ENCODE measurements at regions not wholly inside any gene's neighbourhood (a gene's known extent, or its start where the extent isn't known, plus 50 kb on each side); places are given as distances from the start of the nearest gene placed in this dataset.

DNA sequence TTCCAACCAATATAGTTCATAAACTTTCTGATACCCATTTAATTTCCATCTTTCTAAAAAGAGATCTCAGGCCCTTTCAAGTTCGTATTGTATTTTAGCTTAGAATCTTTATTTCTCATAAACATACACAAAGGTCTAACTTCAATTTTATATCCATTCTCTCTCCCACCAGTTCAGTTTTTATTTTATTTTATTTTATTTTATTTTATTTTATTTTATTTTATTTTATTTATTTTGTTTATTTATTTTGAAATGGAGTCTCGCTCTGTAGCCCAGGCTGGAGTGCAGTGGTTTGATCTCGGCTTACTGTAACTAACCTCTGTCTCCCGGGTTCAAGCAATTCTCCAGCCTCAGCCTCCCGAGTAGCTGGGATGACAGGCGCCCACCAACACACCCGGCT lies 552.8 kb downstream of the SLITRK5 start:
- Mint-ChIP-seq H3K36me3 (ENCODE audit: low read depth) (no peaks in the 10 kb centered on the region), H3K4me3 (no peak overlapping the region), H3K27me3 (ENCODE audit: low read depth, poor library complexity) (no peaks in the 10 kb centered on the region), H3K4me1 (no peaks in the 10 kb centered on the region), H3K9me3 (no peaks in the 10 kb centered on the region), H3K27ac (no peak overlapping the region)
- TF ChIP-seq, protein P1, sequence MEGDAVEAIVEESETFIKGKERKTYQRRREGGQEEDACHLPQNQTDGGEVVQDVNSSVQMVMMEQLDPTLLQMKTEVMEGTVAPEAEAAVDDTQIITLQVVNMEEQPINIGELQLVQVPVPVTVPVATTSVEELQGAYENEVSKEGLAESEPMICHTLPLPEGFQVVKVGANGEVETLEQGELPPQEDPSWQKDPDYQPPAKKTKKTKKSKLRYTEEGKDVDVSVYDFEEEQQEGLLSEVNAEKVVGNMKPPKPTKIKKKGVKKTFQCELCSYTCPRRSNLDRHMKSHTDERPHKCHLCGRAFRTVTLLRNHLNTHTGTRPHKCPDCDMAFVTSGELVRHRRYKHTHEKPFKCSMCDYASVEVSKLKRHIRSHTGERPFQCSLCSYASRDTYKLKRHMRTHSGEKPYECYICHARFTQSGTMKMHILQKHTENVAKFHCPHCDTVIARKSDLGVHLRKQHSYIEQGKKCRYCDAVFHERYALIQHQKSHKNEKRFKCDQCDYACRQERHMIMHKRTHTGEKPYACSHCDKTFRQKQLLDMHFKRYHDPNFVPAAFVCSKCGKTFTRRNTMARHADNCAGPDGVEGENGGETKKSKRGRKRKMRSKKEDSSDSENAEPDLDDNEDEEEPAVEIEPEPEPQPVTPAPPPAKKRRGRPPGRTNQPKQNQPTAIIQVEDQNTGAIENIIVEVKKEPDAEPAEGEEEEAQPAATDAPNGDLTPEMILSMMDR (IDR thresholded peaks at IDR 0.05): no peak
- DNase-seq: no peak

DNA sequence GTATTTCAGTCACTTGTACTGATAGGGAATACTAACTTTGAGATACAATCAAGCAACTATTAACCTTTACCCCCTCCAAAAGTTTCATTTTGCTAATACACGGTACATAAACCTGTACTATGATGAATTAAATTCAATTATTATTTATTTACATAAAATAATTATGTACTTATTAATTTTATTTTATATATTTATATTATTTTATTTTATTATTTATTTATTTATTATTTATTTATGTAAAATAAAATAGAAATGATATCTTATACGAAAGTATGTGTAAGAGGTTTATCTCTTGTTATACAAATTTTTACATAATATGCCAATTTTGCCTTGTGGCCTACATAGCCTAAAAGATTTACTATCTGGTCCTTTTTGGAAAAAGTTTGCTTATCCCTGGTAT lies 564.3 kb downstream of the SLITRK5 start:
- Mint-ChIP-seq H3K27me3 (ENCODE audit: low read depth, poor library complexity) (peaks cover 4% of the 10 kb centered on the region), H3K9me3 (no peaks in the 10 kb centered on the region), H3K27ac (no peak overlapping the region), H3K4me1 (no peaks in the 10 kb centered on the region), H3K4me3 (no peak overlapping the region), H3K36me3 (ENCODE audit: low read depth) (no peaks in the 10 kb centered on the region)
- TF ChIP-seq, protein P1 (IDR thresholded peaks at IDR 0.05): no peak
- no peak for DNase-seq

DNA sequence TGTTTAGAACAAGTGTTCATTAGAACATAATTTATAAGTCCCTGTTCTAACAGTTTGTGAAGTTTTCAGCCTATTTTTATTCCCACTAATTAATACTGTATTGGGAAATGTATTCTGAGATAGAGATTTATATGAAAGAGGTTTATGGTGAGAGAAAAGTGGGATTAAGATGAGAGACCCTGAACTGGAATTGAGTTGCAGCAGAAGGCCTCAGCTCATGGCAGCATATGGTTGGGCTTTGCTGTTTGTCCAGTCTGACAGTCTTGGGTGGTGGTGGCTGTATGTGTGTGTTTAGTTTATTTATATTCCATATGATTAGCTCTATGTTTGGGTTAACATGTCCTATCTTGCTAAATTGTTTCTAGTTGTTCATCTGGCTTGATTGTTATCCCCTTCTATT lies 575.1 kb downstream of the SLITRK5 start:
- TF ChIP-seq, protein P1 (IDR thresholded peaks at IDR 0.05): no peak
- Mint-ChIP-seq H3K27me3 (ENCODE audit: low read depth, poor library complexity) (no peaks in the 10 kb centered on the region), H3K9me3 (no peaks in the 10 kb centered on the region), H3K36me3 (ENCODE audit: low read depth) (no peaks in the 10 kb centered on the region), H3K4me1 (no peaks in the 10 kb centered on the region), H3K27ac (no peak overlapping the region), H3K4me3 (no peak overlapping the region)
- DNase-seq: no peak

DNA sequence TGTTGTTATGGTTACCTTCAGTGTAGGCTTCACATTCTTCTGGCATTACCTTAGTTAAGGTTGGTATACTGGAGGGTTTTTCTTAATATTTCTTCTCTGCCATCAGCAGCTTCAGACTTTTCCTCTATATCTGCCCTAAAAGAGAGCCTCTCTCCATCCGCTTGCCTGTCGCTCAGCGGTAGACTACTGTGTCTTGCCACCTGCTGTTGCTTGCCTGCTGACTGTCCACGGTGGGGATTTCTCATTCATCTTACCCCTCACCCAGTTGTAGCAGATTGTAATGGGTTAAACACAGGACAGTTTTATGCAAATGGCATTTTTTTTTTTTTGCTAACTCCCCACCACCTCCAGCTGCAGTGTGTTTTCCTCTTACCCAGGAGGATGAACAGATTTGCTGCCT lies 577.2 kb downstream of the SLITRK5 start:
- no peak for DNase-seq
- no peaks in the 10 kb centered on the region for H3K9me3 Mint-ChIP-seq
- H3K27ac Mint-ChIP-seq: no peak overlapping the region

DNA sequence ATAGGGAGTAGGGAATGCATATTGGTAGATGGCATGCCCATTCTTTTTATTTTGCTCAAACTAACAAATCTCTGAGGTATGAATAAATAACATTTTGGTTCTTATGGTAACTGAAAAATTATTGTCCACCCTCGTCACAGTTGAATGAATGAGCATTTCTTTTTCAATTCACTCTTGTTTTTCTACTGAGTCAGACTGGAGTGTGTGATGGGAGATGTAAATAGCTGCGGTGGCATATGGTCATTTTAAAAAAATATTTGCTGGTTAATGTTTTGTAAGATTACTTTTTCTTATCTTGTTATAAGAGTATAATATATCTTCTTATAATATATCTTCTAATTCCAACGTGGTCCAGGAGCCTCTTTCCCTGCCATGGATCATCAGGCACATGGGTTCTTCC lies 586.5 kb downstream of the SLITRK5 start:
- Mint-ChIP-seq H3K27me3 (ENCODE audit: low read depth, poor library complexity) (no peaks in the 10 kb centered on the region), H3K27ac (no peak overlapping the region), H3K36me3 (ENCODE audit: low read depth) (no peaks in the 10 kb centered on the region), H3K9me3 (no peaks in the 10 kb centered on the region), H3K4me3 (no peak overlapping the region), H3K4me1 (no peaks in the 10 kb centered on the region)
- TF ChIP-seq, protein P1 (IDR thresholded peaks at IDR 0.05): no peak
- DNase-seq: no peak

More for the DNA sequence above, 577.2 kb downstream of the SLITRK5 start:
- Mint-ChIP-seq H3K36me3 (ENCODE audit: low read depth) (no peaks in the 10 kb centered on the region), H3K4me3 (no peak overlapping the region), H3K4me1 (no peaks in the 10 kb centered on the region), H3K27me3 (ENCODE audit: low read depth, poor library complexity) (no peaks in the 10 kb centered on the region)
- TF ChIP-seq, protein P1 (IDR thresholded peaks at IDR 0.05): no peak

DNA sequence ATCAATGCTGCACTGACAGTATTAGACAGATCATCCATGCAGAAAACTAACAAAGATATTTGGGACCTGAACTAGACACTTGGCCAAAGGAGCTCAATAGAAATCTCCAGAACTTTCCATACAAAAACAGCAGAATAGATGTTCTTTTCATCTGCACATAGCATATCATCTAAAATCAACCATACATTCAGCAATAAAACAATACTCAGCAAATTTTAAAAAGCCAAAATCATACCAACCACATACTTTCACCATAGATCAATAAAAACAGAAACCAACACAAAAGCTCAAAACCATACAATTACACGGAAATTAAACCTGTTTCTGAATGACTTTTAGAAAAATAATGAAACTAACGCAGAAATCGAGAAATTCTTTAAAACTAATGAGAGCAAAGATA lies 592.6 kb downstream of the SLITRK5 start:
- TF ChIP-seq, protein P1 (IDR thresholded peaks at IDR 0.05): no peak
- H3K27ac Mint-ChIP-seq: no peak overlapping the region
- DNase-seq: no peak
- no peaks in the 10 kb centered on the region for H3K4me1 Mint-ChIP-seq
- no peaks in the 10 kb centered on the region for H3K36me3 Mint-ChIP-seq (ENCODE audit: low read depth)
- H3K4me3 Mint-ChIP-seq: no peak overlapping the region
- no peaks in the 10 kb centered on the region for H3K27me3 Mint-ChIP-seq (ENCODE audit: low read depth, poor library complexity)
- no peaks in the 10 kb centered on the region for H3K9me3 Mint-ChIP-seq
